Ishikawa (cell line): ENCODE measurements at regions not wholly inside any gene's neighbourhood (a gene's known extent, or its start where the extent isn't known, plus 50 kb on each side); places are given as distances from the start of the nearest gene placed in this dataset.

Experiments
- CEBPB ChIP-seq: IDR thresholded peaks from 2 replicates; pipeline ENCODE4 v1.6.1; 2012
- EP300 ChIP-seq: IDR thresholded peaks from 2 replicates; pipeline ENCODE4 v1.6.1; 2012; ENCODE audit warnings: borderline replicate concordance
- FOXM1 ChIP-seq: IDR thresholded peaks from 2 replicates; pipeline ENCODE4 v1.6.1; 2012; ENCODE audit warnings: low read depth, borderline replicate concordance
- NFIC ChIP-seq: IDR thresholded peaks from 2 replicates; pipeline ENCODE4 v1.6.1; 2012
- RAD21 ChIP-seq: IDR thresholded peaks from 2 replicates; pipeline ENCODE4 v1.6.1; 2012; ENCODE audit warnings: low read depth
- TAF1 ChIP-seq: IDR thresholded peaks from 2 replicates; pipeline ENCODE4 v1.6.1; 2012; ENCODE audit warnings: low read depth, mild to moderate bottlenecking
- YY1 ChIP-seq: IDR thresholded peaks from 2 replicates; pipeline ENCODE4 v1.6.1; 2012; ENCODE audit warnings: low read depth
- ZBTB7A ChIP-seq: IDR thresholded peaks from 2 replicates; pipeline ENCODE4 v1.6.1; 2012; ENCODE audit warnings: low read depth
- TF ChIP-seq, protein P1 (sequence below): IDR thresholded peaks from 2 replicates; pipeline ENCODE4 v1.6.1; 2012
- TF ChIP-seq, protein P2 (sequence below): IDR thresholded peaks from 2 replicates; pipeline ENCODE4 v1.6.1; 2012
- TF ChIP-seq, protein P3 (sequence below): IDR thresholded peaks from 2 replicates; pipeline ENCODE4 v1.6.1; 2012; ENCODE audit warnings: low read depth, mild to moderate bottlenecking

DNA sequence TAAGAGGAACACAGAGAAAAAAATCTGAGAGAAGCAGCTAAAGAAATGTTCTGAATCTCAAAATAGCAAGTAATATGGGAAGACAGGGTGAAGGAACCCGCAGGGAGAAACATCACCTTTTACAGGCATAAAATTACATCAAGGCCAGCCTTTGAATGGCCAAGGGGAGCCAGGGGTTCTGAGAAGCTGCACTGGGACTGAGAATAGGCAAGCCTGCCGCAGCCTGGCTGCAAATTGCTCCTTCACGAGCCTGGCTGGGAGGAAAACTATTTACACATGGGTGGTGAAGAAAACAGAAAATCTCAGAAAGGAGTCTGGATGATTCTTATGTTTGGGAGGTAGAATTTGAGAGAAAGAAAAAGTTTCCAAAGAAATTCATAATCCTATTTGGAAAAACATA is 74.5 kb upstream of the QRFPR start:
- TF ChIP-seq, protein P1, sequence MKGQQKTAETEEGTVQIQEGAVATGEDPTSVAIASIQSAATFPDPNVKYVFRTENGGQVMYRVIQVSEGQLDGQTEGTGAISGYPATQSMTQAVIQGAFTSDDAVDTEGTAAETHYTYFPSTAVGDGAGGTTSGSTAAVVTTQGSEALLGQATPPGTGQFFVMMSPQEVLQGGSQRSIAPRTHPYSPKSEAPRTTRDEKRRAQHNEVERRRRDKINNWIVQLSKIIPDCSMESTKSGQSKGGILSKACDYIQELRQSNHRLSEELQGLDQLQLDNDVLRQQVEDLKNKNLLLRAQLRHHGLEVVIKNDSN, result no peak
- TF ChIP-seq, protein P2, sequence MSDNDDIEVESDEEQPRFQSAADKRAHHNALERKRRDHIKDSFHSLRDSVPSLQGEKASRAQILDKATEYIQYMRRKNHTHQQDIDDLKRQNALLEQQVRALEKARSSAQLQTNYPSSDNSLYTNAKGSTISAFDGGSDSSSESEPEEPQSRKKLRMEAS, result no peak
- TF ChIP-seq CEBPB (no peak), EP300 (no peak), YY1 (no peak), RAD21 (no peak), TAF1 (no peak), FOXM1 (no peak), ZBTB7A (no peak), NFIC (no peak)
- TF ChIP-seq, protein P3, sequence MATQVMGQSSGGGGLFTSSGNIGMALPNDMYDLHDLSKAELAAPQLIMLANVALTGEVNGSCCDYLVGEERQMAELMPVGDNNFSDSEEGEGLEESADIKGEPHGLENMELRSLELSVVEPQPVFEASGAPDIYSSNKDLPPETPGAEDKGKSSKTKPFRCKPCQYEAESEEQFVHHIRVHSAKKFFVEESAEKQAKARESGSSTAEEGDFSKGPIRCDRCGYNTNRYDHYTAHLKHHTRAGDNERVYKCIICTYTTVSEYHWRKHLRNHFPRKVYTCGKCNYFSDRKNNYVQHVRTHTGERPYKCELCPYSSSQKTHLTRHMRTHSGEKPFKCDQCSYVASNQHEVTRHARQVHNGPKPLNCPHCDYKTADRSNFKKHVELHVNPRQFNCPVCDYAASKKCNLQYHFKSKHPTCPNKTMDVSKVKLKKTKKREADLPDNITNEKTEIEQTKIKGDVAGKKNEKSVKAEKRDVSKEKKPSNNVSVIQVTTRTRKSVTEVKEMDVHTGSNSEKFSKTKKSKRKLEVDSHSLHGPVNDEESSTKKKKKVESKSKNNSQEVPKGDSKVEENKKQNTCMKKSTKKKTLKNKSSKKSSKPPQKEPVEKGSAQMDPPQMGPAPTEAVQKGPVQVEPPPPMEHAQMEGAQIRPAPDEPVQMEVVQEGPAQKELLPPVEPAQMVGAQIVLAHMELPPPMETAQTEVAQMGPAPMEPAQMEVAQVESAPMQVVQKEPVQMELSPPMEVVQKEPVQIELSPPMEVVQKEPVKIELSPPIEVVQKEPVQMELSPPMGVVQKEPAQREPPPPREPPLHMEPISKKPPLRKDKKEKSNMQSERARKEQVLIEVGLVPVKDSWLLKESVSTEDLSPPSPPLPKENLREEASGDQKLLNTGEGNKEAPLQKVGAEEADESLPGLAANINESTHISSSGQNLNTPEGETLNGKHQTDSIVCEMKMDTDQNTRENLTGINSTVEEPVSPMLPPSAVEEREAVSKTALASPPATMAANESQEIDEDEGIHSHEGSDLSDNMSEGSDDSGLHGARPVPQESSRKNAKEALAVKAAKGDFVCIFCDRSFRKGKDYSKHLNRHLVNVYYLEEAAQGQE, result no peak
